ENCODE measurements at regions not wholly inside any gene's neighbourhood (a gene's known extent, or its start where the extent isn't known, plus 50 kb on each side); places are given as distances from the start of the nearest gene placed in this dataset.

DNA sequence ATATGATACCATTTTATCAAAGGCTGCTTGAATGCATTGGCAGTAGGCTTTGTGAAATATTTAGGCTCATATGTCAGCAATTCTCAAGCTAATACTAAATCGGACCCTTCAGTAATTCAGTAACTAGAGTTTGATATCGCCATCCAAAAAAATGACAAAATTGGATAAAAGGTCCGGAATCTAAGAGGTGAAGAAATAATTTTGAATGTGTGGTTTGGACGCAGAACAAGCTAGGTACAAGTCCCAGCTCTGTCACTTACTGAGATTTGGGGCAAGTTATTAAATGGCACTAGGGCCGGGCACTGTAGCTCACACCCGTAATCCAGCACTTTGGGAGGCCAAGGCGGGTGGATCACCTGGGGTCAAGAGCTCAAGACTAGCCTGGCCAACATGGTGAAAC, 956.5 kb downstream of the CDH11 start:
- Histone ChIP-seq H3K4me3 (ENCODE audit: low read depth, low read length) (no peak overlapping the region), H3K9me3 (no peaks in the 10 kb centered on the region), H3K4me1 (peaks cover 4% of the 10 kb centered on the region), H3K27me3 (no peaks in the 10 kb centered on the region), H3K36me3 (no peaks in the 10 kb centered on the region)
- no peak for DNase-seq
- no peak for TF ChIP-seq CTCF (IDR thresholded peaks at IDR 0.05; ENCODE audit: low read depth, low read length)

- no peak for TF ChIP-seq CTCF (IDR thresholded peaks at IDR 0.05; ENCODE audit: low read depth, low read length)
- DNase-seq, result no peak
- H3K4me1 ChIP-seq, result no peaks in the 10 kb centered on the region; the same call in 1 of the 2 replicates
- H3K36me3 ChIP-seq, result no peaks in the 10 kb centered on the region
- no peak overlapping the region for H3K4me3 ChIP-seq (ENCODE audit: low read depth, low read length)
- no peaks in the 10 kb centered on the region for H3K9me3 ChIP-seq
- H3K27me3 ChIP-seq, result no peaks in the 10 kb centered on the region
Observed at GRCh38 chr16:64162613-64163375, 959.1 kb downstream of the CDH11 start.

- no peak overlapping the region for H3K4me3 ChIP-seq (ENCODE audit: low read depth, low read length)
- no peaks in the 10 kb centered on the region for H3K27me3 ChIP-seq
- no peaks in the 10 kb centered on the region for H3K36me3 ChIP-seq
- TF ChIP-seq CTCF (IDR thresholded peaks at IDR 0.05; ENCODE audit: low read depth, low read length), result no peak
- H3K9me3 ChIP-seq, result no peaks in the 10 kb centered on the region
- no peaks in the 10 kb centered on the region for H3K4me1 ChIP-seq
- no peak for DNase-seq
Observed at GRCh38 chr16:64159976-64160375, 961.9 kb downstream of the CDH11 start.

DNA sequence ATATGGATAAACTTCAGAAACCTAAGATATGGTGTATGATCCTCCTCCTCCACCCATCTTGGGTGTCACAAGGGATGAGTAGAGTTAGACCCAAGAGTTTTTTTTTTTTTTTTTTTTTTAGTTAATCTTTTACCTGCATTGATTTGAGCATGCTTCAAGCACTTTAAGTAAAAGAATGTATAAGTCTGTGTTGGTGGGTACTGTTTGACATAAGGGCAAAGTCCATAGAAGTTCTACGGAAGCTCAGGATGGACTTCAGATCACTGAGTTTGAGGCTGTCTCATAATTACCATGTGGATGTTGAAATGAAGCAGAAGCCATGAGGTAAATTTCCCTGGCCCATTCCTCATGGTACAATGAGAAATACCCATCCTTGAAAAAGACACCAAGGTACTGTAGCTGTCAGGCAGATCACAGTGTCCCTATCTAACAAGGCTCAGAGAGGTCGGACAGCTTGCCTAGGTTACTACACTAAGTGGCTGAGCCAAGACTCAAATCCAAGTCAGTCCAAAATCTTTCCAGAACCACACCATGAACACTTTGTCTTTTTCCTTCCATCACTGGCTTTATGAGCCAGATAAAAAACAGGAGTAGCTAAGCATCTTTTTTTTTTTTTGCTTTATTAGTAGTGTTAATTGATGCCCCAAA, 962.8 kb downstream of the CDH11 start:
- no peak for TF ChIP-seq CTCF (IDR thresholded peaks at IDR 0.05; ENCODE audit: low read depth, low read length)
- no peak for DNase-seq
- Histone ChIP-seq H3K36me3 (no peaks in the 10 kb centered on the region), H3K9me3 (no peaks in the 10 kb centered on the region), H3K4me1 (no peaks in the 10 kb centered on the region), H3K27me3 (no peaks in the 10 kb centered on the region), H3K4me3 (ENCODE audit: low read depth, low read length) (no peak overlapping the region)

DNA sequence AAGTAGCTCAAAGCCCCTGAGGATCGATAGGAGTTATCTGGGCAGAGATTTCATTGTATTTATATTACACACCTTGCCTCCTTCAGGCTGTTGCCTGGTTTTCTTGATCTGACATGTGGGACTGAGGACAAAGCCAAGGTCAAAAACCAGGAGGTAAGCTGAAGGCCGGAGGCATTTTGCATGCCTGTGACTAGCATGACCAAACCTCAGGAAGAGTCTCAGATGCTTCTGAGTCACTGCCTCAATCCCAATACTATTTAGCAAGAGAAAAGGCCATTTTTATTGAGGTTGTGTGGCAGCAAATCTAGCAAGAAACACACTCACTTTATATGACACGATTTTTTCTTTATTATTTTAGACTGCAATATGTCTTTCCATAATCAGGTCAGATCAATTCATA, 968.1 kb downstream of the CDH11 start:
- Histone ChIP-seq H3K36me3 (no peaks in the 10 kb centered on the region), H3K9me3 (no peaks in the 10 kb centered on the region; the same call in 1 of the 2 replicates), H3K4me1 (peaks cover 25% of the 10 kb centered on the region), H3K27me3 (no peaks in the 10 kb centered on the region), H3K4me3 (ENCODE audit: low read depth, low read length) (no peak overlapping the region)
- no peak for TF ChIP-seq CTCF (IDR thresholded peaks at IDR 0.05; ENCODE audit: low read depth, low read length)
- DNase-seq, result no peak
